ENCODE measurements at regions not wholly inside any gene's neighbourhood (a gene's known extent, or its start where the extent isn't known, plus 50 kb on each side); places are given as distances from the start of the nearest gene placed in this dataset.

DNA sequence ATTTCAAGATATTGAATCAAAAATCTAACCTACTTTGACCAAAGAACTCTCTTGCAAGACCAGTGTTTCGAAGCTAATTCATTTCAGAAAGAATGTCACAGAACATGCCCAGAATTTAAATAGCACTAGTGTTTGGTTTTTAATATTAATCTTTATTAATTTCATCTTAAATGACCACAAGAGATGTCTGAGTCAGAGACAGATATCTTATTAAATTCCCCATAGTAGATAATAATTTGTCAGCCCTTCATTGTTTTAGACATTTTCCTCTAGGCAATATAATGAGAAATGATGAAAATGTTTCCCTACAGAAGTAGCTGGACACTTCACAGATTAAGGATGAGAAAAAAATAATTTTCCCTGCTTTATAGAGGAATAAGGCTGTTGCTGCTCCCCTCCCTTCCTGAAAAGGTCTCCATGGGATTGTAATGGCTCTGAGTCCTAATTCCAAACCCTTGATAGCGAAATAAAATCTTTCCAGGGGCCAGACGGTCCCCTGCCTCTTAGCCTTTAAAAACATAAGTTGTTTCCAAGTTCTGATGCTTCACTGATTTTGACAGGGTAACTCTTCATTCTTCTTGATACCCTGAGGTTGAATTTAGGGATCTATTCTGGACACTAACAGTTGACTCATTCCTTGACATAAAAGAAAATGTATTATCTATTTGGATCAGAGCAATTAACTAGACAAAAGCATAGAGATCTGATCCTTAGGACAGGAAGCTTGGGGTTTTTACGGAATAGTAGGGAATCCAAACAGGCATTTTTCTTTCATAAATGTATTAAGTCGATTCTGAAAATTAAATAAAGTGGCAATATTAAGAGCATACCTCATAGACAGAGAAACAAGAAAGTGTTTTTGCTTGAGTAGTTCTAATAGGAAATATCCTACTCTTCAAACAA, 820.8 kb downstream of the BRINP3 start:
- ChIA-PET CTCF (no interaction called here), POLR2A (no interaction called here)
- H3K27ac ChIP-seq (ENCODE audit: low read depth in 1 of 2, low read length in 2 of 2), result no peak overlapping the region
- ATAC-seq (ENCODE audit: poor library complexity), result no peak
- Mint-ChIP-seq H3K27ac (no peak overlapping the region), H3K27me3 (no peaks in the 10 kb centered on the region), H3K9me3 (peaks cover 7% of the 10 kb centered on the region), H3K4me1 (ENCODE audit: low read depth) (no peaks in the 10 kb centered on the region), H3K4me3 (no peak overlapping the region), H3K36me3 (ENCODE audit: low read depth) (no peaks in the 10 kb centered on the region)
- H3K4me3 ChIP-seq (ENCODE audit: low read length), result no peak overlapping the region
- no peaks in the 10 kb centered on the region for H3K4me1 ChIP-seq (ENCODE audit: insufficient read depth, low read length)
- no peaks in the 10 kb centered on the region for H3K9me3 ChIP-seq (ENCODE audit: control insufficient read depth in 1 of 2, insufficient read depth in 1 of 2, low read length in 2 of 2)
- TF ChIP-seq, protein P1, sequence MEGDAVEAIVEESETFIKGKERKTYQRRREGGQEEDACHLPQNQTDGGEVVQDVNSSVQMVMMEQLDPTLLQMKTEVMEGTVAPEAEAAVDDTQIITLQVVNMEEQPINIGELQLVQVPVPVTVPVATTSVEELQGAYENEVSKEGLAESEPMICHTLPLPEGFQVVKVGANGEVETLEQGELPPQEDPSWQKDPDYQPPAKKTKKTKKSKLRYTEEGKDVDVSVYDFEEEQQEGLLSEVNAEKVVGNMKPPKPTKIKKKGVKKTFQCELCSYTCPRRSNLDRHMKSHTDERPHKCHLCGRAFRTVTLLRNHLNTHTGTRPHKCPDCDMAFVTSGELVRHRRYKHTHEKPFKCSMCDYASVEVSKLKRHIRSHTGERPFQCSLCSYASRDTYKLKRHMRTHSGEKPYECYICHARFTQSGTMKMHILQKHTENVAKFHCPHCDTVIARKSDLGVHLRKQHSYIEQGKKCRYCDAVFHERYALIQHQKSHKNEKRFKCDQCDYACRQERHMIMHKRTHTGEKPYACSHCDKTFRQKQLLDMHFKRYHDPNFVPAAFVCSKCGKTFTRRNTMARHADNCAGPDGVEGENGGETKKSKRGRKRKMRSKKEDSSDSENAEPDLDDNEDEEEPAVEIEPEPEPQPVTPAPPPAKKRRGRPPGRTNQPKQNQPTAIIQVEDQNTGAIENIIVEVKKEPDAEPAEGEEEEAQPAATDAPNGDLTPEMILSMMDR (IDR thresholded peaks at IDR 0.05), result no peak
- no peak for DNase-seq
- intact Hi-C loops (cut with DNase I, micrococcal nuclease), result no loop called here
- H3K27me3 ChIP-seq (ENCODE audit: control insufficient read depth in 1 of 2, insufficient read depth in 2 of 2, low read length in 2 of 2), result no peaks in the 10 kb centered on the region
- H3K36me3 ChIP-seq (ENCODE audit: insufficient read depth, low read length), result no peaks in the 10 kb centered on the region

DNA sequence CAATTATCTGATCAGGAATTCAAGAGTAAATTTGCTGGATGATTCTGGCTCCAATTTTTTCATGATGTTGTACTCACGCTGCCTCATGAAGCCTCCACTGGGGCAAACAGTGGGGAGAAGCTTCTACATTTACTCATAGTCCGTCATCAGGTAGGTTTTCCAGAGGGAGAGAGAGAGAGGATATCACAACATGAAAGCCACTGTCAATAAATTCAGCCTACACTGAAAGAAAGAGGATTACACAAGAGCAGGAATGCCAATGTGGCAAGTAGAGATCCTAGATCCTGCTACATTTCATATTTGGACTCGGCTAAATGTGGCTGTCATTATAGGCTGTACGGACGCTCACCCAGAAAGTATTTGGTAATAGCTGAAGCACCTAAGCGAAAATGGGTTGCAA, 819.9 kb downstream of the BRINP3 start:
- Histone ChIP-seq H3K9me3 (ENCODE audit: control insufficient read depth in 1 of 2, insufficient read depth in 1 of 2, low read length in 2 of 2) (no peaks in the 10 kb centered on the region), H3K27ac (ENCODE audit: low read depth in 1 of 2, low read length in 2 of 2) (no peak overlapping the region), H3K4me3 (ENCODE audit: low read length) (no peak overlapping the region), H3K27me3 (ENCODE audit: control insufficient read depth in 1 of 2, insufficient read depth in 2 of 2, low read length in 2 of 2) (no peaks in the 10 kb centered on the region), H3K4me1 (ENCODE audit: insufficient read depth, low read length) (no peaks in the 10 kb centered on the region), H3K36me3 (ENCODE audit: insufficient read depth, low read length) (no peaks in the 10 kb centered on the region)
- ATAC-seq (ENCODE audit: poor library complexity) (no peak), DNase-seq (no peak)
- Mint-ChIP-seq H3K27me3 (no peaks in the 10 kb centered on the region), H3K36me3 (ENCODE audit: low read depth) (no peaks in the 10 kb centered on the region), H3K9me3 (peaks cover 7% of the 10 kb centered on the region), H3K4me1 (ENCODE audit: low read depth) (no peaks in the 10 kb centered on the region), H3K27ac (no peak overlapping the region), H3K4me3 (no peak overlapping the region)
- POLR2A ChIA-PET, result no interaction called here
- TF ChIP-seq, protein P1 (IDR thresholded peaks at IDR 0.05), result no peak
- CTCF ChIA-PET, result no interaction called here
- intact Hi-C loops (cut with DNase I, micrococcal nuclease), result no loop called here

DNA sequence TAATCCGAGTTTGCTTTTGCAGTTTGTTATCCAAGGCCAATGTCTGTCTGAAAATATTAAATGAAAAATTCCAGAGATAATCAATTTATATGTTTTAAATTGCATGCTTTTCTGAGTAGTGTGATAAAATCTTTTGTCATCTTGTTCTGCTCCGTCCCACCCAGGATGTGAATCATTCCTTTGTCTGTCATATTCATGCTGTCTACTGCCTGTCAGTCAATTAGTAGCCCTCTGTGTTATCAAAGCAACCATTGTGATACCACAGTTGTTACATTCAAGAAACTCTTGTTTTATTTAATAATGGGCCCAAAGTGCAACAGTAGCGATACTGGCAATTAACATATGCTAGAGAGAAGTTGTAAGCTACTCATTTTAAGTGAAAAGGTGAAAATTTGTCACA, 819.3 kb downstream of the BRINP3 start:
- peaks cover 7% of the 10 kb centered on the region for H3K9me3 Mint-ChIP-seq
- ATAC-seq (ENCODE audit: poor library complexity), result no peak
- POLR2A ChIA-PET, result no interaction called here
- H3K4me3 Mint-ChIP-seq, result no peak overlapping the region
- Histone ChIP-seq H3K27me3 (ENCODE audit: control insufficient read depth in 1 of 2, insufficient read depth in 2 of 2, low read length in 2 of 2) (no peaks in the 10 kb centered on the region), H3K4me3 (ENCODE audit: low read length) (no peak overlapping the region), H3K27ac (ENCODE audit: low read depth in 1 of 2, low read length in 2 of 2) (no peak overlapping the region), H3K4me1 (ENCODE audit: insufficient read depth, low read length) (no peaks in the 10 kb centered on the region), H3K9me3 (ENCODE audit: control insufficient read depth in 1 of 2, insufficient read depth in 1 of 2, low read length in 2 of 2) (no peaks in the 10 kb centered on the region), H3K36me3 (ENCODE audit: insufficient read depth, low read length) (no peaks in the 10 kb centered on the region)
- CTCF ChIA-PET, result no interaction called here
- no peaks in the 10 kb centered on the region for H3K27me3 Mint-ChIP-seq
- TF ChIP-seq, protein P1 (IDR thresholded peaks at IDR 0.05), result no peak
- H3K4me1 Mint-ChIP-seq (ENCODE audit: low read depth), result no peaks in the 10 kb centered on the region
- no peak overlapping the region for H3K27ac Mint-ChIP-seq
- no peak for DNase-seq
- intact Hi-C loops (cut with DNase I, micrococcal nuclease), result no loop called here
- no peaks in the 10 kb centered on the region for H3K36me3 Mint-ChIP-seq (ENCODE audit: low read depth)
